HL-60 (cell line): ENCODE measurements at regions not wholly inside any gene's neighbourhood (a gene's known extent, or its start where the extent isn't known, plus 50 kb on each side); places are given as distances from the start of the nearest gene placed in this dataset.

Source experiments
- DNase-seq, 2 experiments: peaks; one replicate each; pipeline ENCODE4 v3.0.0-alpha.2; 2010 to 2020; ENCODE audit warnings: low read depth in 1 of 2, low spot score in 1 of 2
- H3K27ac ChIP-seq: fragments of 250-450 bp; sonication (Bioruptor Pico); replicated peaks from 2 replicates; pipeline ENCODE4 v1.5.1; 2020; ENCODE audit warnings: mild to moderate bottlenecking, moderate library complexity
- H3K27me3 ChIP-seq: fragments of 250-450 bp; sonication (Bioruptor Pico); 2 replicates; pipeline ENCODE4 v1.5.1; 2021; ENCODE audit warnings: mild to moderate bottlenecking, moderate library complexity; ENCODE audit not compliant: insufficient read depth, poor library complexity, severe bottlenecking
- H3K4me3 ChIP-seq: replicated peaks from 2 replicates; pipeline ENCODE4 v1.5.1; 2011; ENCODE audit warnings: mild to moderate bottlenecking, control low read depth, low read length; ENCODE audit not compliant: insufficient read depth
- CTCF ChIP-seq: IDR thresholded peaks from one replicate; pipeline ENCODE4 v1.5.1; 2011; ENCODE audit warnings: low read length, control low read depth, inconsistent platforms; ENCODE audit not compliant: insufficient read depth
- GABPA ChIP-seq: IDR thresholded peaks from 2 replicates; pipeline ENCODE4 v1.6.1; 2012; ENCODE audit warnings: low read depth
- POLR2AphosphoS5 ChIP-seq: IDR thresholded peaks from 2 replicates; pipeline ENCODE4 v1.6.1; 2012; ENCODE audit warnings: low read depth
- REST ChIP-seq: IDR thresholded peaks from 2 replicates; pipeline ENCODE4 v1.6.1; 2012; ENCODE audit warnings: low read depth; ENCODE audit not compliant: insufficient replicate concordance
- SPI1 ChIP-seq: IDR thresholded peaks from 2 replicates; pipeline ENCODE4 v1.6.1; 2012; ENCODE audit warnings: low read depth, mild to moderate bottlenecking, borderline replicate concordance

GRCh38 chr5:155983954-155984353 is 343.0 kb upstream of the SGCD start:
- TF ChIP-seq CTCF: no peak
- TF ChIP-seq REST: no peak
- no peak for TF ChIP-seq SPI1
- no peak for TF ChIP-seq GABPA
- TF ChIP-seq POLR2AphosphoS5: no peak
- Histone ChIP-seq H3K4me3 (no peak overlapping the region), H3K27me3 (peaks cover 3% of the 10 kb centered on the region), H3K27ac (no peak overlapping the region)
- no peak for DNase-seq

- H3K27me3 ChIP-seq: peaks cover 3% of the 10 kb centered on the region
- TF ChIP-seq SPI1 (no peak), CTCF (no peak)
- H3K27ac ChIP-seq: no peak overlapping the region
- H3K4me3 ChIP-seq: no peak overlapping the region
- no peak for DNase-seq
These were observed 339.6 kb upstream of the SGCD start for GRCh38 chr5:155987265-155987810.

GRCh38 chr5:155989879-155990278 is 337.1 kb upstream of the SGCD start:
- Histone ChIP-seq H3K4me3 (no peak overlapping the region), H3K27ac (no peak overlapping the region), H3K27me3 (no peaks in the 10 kb centered on the region)
- DNase-seq: no peak
- TF ChIP-seq GABPA (no peak), POLR2AphosphoS5 (no peak)

GRCh38 chr5:155996123-155996522 is 330.8 kb upstream of the SGCD start:
- DNase-seq: no peak
- Histone ChIP-seq H3K27me3 (no peaks in the 10 kb centered on the region), H3K27ac (no peak overlapping the region), H3K4me3 (no peak overlapping the region)
- TF ChIP-seq SPI1 (no peak), GABPA (no peak), POLR2AphosphoS5 (no peak), REST (no peak), CTCF (no peak)
